NT2/D1 (cell line): ENCODE measurements at regions not wholly inside any gene's neighbourhood (a gene's known extent, or its start where the extent isn't known, plus 50 kb on each side); places are given as distances from the start of the nearest gene placed in this dataset.

Experiments
- DNase-seq: peaks from one replicate; pipeline ENCODE4 v3.0.0-alpha.2; 2011; ENCODE audit warnings: low read depth, low spot score
- H3K27me3 ChIP-seq: 2 replicates; pipeline ENCODE4 v1.6.0; 2011; ENCODE audit warnings: mild to moderate bottlenecking; ENCODE audit not compliant: insufficient read length, insufficient read depth
- H3K36me3 ChIP-seq: 2 replicates; pipeline ENCODE4 v1.6.1; 2011; ENCODE audit warnings: mild to moderate bottlenecking, low read length, mixed read lengths; ENCODE audit not compliant: insufficient read depth, insufficient read length
- H3K4me1 ChIP-seq: 2 replicates; pipeline ENCODE4 v1.5.1; 2011; ENCODE audit not compliant: insufficient read depth, insufficient read length
- H3K4me3 ChIP-seq: 2 replicates; pipeline ENCODE4 v1.5.1; 2011; ENCODE audit warnings: low read depth; ENCODE audit not compliant: insufficient read length
- H3K9ac ChIP-seq: 2 replicates; pipeline ENCODE4 v1.6.0; 2011; ENCODE audit warnings: low read depth; ENCODE audit not compliant: insufficient read length
- H3K9me3 ChIP-seq: 2 replicates; pipeline ENCODE4 v1.5.1; 2011; ENCODE audit warnings: mild to moderate bottlenecking, low read length; ENCODE audit not compliant: insufficient read depth
- SUZ12 ChIP-seq: IDR thresholded peaks from 2 replicates; pipeline ENCODE4 v1.6.1; 2011; ENCODE audit not compliant: insufficient read length, insufficient read depth; ENCODE audit errors: extremely low read depth
- YY1 ChIP-seq: IDR thresholded peaks from 2 replicates; pipeline ENCODE4 v1.6.1; 2011; ENCODE audit not compliant: insufficient read length, insufficient read depth
- ZNF274 ChIP-seq: IDR thresholded peaks from 2 replicates; pipeline ENCODE4 v1.6.1; 2011; ENCODE audit warnings: mild to moderate bottlenecking, low read depth, low read length

DNA sequence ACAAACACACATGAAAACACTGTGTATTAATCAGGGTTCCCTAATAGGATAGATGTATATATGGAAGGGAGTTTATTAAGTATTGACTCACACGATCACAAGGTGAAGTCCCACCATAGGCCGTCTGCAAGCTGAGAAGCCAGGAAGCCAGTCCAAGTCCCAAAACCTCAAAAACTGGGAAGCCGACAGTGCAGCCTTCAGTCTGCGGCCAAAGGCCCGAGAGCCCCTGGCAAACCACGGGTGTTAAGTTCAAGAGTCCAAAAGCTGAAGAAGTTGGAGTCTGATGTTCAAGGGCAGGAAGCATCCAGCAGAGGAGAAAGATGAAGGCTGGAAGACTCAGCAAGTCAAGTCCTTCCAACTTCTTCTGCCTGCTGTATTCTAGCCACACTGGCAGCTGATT is 1085.0 kb upstream of the TMEM132C start:
- no peak for DNase-seq
- Histone ChIP-seq H3K36me3 (no peaks in the 10 kb centered on the region), H3K4me3 (no peak overlapping the region), H3K4me1 (no peaks in the 10 kb centered on the region), H3K9ac (no peak overlapping the region), H3K9me3 (peaks cover 13% of the 10 kb centered on the region), H3K27me3 (no peaks in the 10 kb centered on the region)
- TF ChIP-seq SUZ12 (no peak), YY1 (no peak), ZNF274 (no peak)

DNA sequence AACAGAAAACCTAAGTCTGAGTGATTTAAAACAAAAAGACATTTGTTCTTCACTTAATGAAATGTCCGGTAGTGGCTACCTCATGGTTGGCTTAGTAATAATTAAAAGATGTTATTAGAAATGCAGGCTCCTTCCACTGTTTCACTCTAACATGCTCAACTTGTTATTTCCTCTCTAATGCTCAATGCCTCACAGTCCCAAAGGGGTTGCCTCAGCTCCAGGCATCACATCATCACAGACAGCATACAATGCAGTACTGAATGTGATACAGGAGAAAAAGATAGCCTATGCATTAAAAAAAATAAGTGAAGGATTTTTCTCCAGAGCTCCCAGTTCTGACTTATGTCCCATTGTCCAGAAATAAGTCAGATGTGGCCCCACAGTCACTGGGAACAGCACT is 1077.0 kb upstream of the TMEM132C start:
- Histone ChIP-seq H3K27me3 (no peaks in the 10 kb centered on the region), H3K4me1 (no peaks in the 10 kb centered on the region), H3K9ac (no peak overlapping the region), H3K36me3 (no peaks in the 10 kb centered on the region), H3K4me3 (no peak overlapping the region), H3K9me3 (no peaks in the 10 kb centered on the region)
- TF ChIP-seq ZNF274 (no peak), YY1 (no peak), SUZ12 (no peak)
- DNase-seq: no peak

DNA sequence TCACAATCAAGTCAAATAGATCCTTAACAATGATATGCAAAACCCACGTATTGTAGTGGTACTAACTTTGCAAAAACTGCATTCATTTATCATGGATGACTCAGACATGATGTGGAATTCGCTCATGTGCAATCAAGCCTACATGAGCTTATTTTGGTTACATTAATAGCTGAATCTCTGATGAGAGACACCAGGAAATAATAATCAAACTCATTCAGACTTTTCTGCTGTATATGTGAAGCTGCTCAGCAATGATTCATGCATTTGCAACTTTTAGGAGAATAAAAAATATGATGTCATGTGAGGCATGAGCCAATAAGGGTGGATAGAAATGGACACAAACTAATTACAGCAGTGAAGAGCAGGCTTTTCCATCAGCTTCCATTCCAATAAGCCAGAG is 1075.8 kb upstream of the TMEM132C start:
- H3K9ac ChIP-seq: no peak overlapping the region
- no peak overlapping the region for H3K4me3 ChIP-seq
- no peaks in the 10 kb centered on the region for H3K4me1 ChIP-seq
- TF ChIP-seq SUZ12 (no peak), YY1 (no peak), ZNF274 (no peak)
- no peaks in the 10 kb centered on the region for H3K9me3 ChIP-seq
- no peak for DNase-seq
- no peaks in the 10 kb centered on the region for H3K27me3 ChIP-seq
- no peaks in the 10 kb centered on the region for H3K36me3 ChIP-seq

DNA sequence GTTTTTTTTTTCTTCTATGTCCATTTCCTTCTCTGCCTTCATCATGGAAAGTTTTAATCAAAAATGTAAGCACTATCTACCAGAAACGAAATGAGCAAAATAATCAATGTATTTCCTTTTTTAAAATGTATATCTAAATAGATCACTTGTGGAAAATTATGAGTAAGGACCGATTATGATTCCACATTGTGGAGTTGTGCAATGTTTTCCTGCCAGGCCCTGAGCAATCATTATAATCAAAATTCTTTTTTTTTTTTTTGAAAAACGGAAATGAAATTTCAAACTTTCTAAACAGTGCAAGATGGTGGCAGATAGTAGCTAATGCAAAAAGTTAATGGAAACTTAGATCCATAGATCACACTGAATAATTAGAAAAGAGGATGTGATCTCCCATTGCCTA is 1074.6 kb upstream of the TMEM132C start:
- no peak overlapping the region for H3K4me3 ChIP-seq
- TF ChIP-seq SUZ12: no peak
- TF ChIP-seq YY1: no peak
- no peak for TF ChIP-seq ZNF274
- no peaks in the 10 kb centered on the region for H3K27me3 ChIP-seq
- DNase-seq: no peak
- no peak overlapping the region for H3K9ac ChIP-seq
- no peaks in the 10 kb centered on the region for H3K4me1 ChIP-seq
- H3K36me3 ChIP-seq: no peaks in the 10 kb centered on the region
- H3K9me3 ChIP-seq: no peaks in the 10 kb centered on the region

DNA sequence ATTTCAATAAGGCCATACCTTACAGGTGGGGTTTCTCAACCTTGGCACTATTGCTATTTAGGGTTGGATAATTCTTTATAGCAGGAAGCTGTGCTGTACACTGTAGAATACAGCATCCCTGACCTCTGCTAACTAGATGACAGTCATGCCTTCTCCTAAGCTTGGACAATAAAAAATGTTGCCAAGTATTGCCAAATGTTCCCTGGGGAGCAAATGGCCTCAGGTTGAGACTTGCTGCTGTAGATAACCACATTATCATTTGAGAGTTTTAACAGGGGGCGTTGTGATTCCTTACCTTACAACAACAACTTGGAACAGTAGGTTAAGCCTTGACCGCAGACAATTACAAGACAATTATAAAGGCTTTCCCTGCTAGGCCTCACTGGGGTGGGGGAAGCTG is 1073.6 kb upstream of the TMEM132C start:
- Histone ChIP-seq H3K4me3 (no peak overlapping the region), H3K4me1 (no peaks in the 10 kb centered on the region), H3K9me3 (no peaks in the 10 kb centered on the region), H3K36me3 (no peaks in the 10 kb centered on the region), H3K27me3 (no peaks in the 10 kb centered on the region), H3K9ac (no peak overlapping the region)
- DNase-seq: no peak
- TF ChIP-seq YY1 (no peak), ZNF274 (no peak), SUZ12 (no peak)

DNA sequence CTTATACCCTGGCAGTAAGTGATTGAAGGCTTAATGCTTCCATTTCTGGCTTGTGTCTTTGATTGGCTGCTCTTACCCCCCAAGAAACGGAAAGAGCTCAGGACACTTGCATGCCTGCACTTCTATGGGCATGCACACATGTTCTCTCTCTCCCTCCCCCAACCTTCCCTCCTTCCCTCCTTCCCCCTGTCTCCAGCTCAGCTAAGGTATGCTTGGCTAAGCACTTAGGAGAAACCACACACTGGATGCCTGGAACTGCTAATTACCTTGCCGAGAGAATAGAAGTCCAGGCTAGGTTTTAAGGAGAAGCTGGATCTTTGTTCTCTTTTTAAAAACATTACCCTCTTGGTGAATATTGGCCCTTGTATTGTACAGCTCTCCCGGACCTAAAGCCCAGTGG is 1072.8 kb upstream of the TMEM132C start:
- Histone ChIP-seq H3K4me1 (no peaks in the 10 kb centered on the region), H3K9me3 (no peaks in the 10 kb centered on the region), H3K27me3 (no peaks in the 10 kb centered on the region), H3K4me3 (no peak overlapping the region), H3K9ac (no peak overlapping the region), H3K36me3 (no peaks in the 10 kb centered on the region)
- no peak for DNase-seq
- TF ChIP-seq YY1: no peak
- TF ChIP-seq SUZ12: no peak

DNA sequence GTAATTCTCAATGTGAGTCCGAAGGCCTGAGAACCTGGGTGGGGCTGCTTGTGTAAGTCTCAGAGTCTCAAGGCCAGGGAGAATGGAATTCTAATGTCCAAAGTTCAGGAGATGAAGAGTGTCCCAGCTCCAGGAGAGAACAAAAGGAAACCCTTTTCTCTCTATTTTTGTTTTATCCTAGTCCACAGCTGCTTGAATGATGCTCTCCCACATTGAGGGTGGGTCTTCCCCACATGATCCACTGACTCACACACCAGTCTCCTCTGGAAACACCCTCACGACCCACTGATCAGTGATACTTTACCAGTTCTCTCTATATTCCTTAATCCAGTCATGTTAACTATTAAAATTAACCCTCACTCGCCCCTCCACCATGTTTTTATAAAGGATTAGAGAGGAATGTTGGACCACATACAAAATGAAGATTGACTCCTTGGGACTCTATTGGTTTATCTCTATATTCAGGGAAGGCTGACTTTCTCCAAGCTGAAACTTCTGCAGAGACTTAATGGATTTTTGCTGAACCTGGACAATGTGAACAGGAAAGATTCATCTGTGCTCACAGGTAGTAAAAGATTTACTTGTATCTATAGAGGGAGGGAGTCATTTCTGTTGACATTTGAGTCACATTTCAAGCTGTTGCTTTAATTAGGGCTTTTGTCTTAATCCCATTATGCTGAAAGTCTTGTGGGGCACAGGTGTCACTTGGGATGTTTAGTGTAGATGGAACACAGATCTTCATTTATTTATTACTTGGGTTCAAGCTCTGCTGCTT is 1061.0 kb upstream of the TMEM132C start:
- no peak overlapping the region for H3K4me3 ChIP-seq
- no peak overlapping the region for H3K9ac ChIP-seq
- H3K9me3 ChIP-seq: no peaks in the 10 kb centered on the region; the same call in 1 of the 2 replicates
- no peaks in the 10 kb centered on the region for H3K36me3 ChIP-seq
- no peak for TF ChIP-seq ZNF274
- no peaks in the 10 kb centered on the region for H3K4me1 ChIP-seq
- no peaks in the 10 kb centered on the region for H3K27me3 ChIP-seq
- no peak for DNase-seq

DNA sequence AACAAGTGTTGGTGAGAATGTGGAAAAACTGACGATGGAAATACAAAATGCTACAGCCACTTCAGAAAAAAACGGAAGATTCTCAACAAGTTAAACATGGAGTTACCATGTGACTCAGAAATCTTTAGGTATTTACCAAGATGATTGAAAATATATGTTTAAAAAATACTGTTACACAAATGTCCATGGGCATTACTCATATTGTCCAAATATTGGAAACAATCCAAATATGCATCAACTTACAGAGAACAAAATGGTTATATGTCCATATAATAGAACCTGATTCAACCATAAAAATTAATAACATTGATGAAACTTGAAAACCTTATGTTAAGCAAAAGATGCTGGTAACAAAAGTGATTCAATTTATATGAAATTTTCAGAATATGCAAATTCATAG is 1057.7 kb upstream of the TMEM132C start:
- Histone ChIP-seq H3K4me1 (no peaks in the 10 kb centered on the region), H3K36me3 (no peaks in the 10 kb centered on the region), H3K9me3 (no peaks in the 10 kb centered on the region; the same call in 1 of the 2 replicates), H3K9ac (no peak overlapping the region), H3K4me3 (no peak overlapping the region), H3K27me3 (no peaks in the 10 kb centered on the region)
- TF ChIP-seq SUZ12 (no peak), YY1 (no peak), ZNF274 (no peak)
- DNase-seq: no peak
